Hepatocyte (in vitro differentiated cells): ENCODE measurements at regions not wholly inside any gene's neighbourhood (a gene's known extent, or its start where the extent isn't known, plus 50 kb on each side); places are given as distances from the start of the nearest gene placed in this dataset.

Experiments
- DNase-seq: peaks from one replicate; pipeline ENCODE4 v3.0.0-alpha.2; 2016; ENCODE audit warnings: low spot score
- H2AFZ ChIP-seq: fragments of 200-600 bp; sonication (generic); 2 replicates; pipeline ENCODE4 v1.6.0; 2016; ENCODE audit warnings: antibody characterized with exemption, mild to moderate bottlenecking
- H3K27ac ChIP-seq: fragments of 200-600 bp; sonication (generic); 2 replicates; pipeline ENCODE4 v1.5.1; 2016; ENCODE audit warnings: mild to moderate bottlenecking
- H3K27me3 ChIP-seq: fragments of 200-600 bp; sonication (generic); 2 replicates; pipeline ENCODE4 v1.6.1; 2016
- H3K36me3 ChIP-seq: fragments of 200-600 bp; sonication (generic); replicated peaks from 2 replicates; pipeline ENCODE4 v1.5.1; 2016; ENCODE audit warnings: low read depth; ENCODE audit not compliant: insufficient read depth
- H3K4me1 ChIP-seq: fragments of 200-600 bp; sonication (generic); 2 replicates; pipeline ENCODE4 v1.5.1; 2016; ENCODE audit warnings: mild to moderate bottlenecking, moderate library complexity; ENCODE audit not compliant: insufficient read depth
- H3K4me2 ChIP-seq: fragments of 200-600 bp; sonication (generic); 2 replicates; pipeline ENCODE4 v1.6.0; 2016
- H3K4me3 ChIP-seq: fragments of 200-600 bp; sonication (generic); 2 replicates; pipeline ENCODE4 v1.5.1; 2016; ENCODE audit warnings: mild to moderate bottlenecking
- H3K79me2 ChIP-seq: fragments of 200-600 bp; sonication (generic); 2 replicates; pipeline ENCODE4 v1.6.0; 2017; ENCODE audit warnings: mild to moderate bottlenecking
- H3K9me2 ChIP-seq: fragments of 200-600 bp; sonication (generic); replicated peaks from 2 replicates; pipeline ENCODE4 v1.6.0; 2017; ENCODE audit warnings: mild to moderate bottlenecking; ENCODE audit not compliant: insufficient read depth
- H3K9me3 ChIP-seq: fragments of 200-600 bp; sonication (generic); 2 replicates; pipeline ENCODE4 v1.5.1; 2016; ENCODE audit warnings: low read depth, mild to moderate bottlenecking
- H4K20me1 ChIP-seq: fragments of 200-600 bp; sonication (generic); 2 replicates; pipeline ENCODE4 v1.6.0; 2016; ENCODE audit warnings: mild to moderate bottlenecking; ENCODE audit not compliant: insufficient read depth, poor library complexity, severe bottlenecking
- EZH2 ChIP-seq: fragments of 200-600 bp; sonication (generic); IDR thresholded peaks from 2 replicates; pipeline ENCODE4 v1.6.1; 2016; ENCODE audit warnings: antibody characterized with exemption, mild to moderate bottlenecking, borderline replicate concordance
- EZH2phosphoT487 ChIP-seq: fragments of 200-600 bp; sonication (generic); IDR thresholded peaks from one replicate; pipeline ENCODE4 v1.6.1; 2018; ENCODE audit warnings: antibody characterized with exemption, mild to moderate bottlenecking, low read depth, moderate library complexity; ENCODE audit not compliant: unreplicated experiment, severe bottlenecking
- WGBS: methylation state at CpG from one replicate; pipeline ENCODE4 v1.1.6; 2016; ENCODE audit warnings: low lambda C conversion rate; ENCODE audit errors: missing lambda C conversion rate; 5-methylcytosine and 5-hydroxymethylcytosine counted together
- TF ChIP-seq, protein P1 (sequence below): fragments of 200-600 bp; sonication (generic); IDR thresholded peaks from 2 replicates; pipeline ENCODE4 v1.5.1; 2016; ENCODE audit warnings: antibody characterized with exemption, mild to moderate bottlenecking; ENCODE audit not compliant: poor library complexity

- Histone ChIP-seq H3K9me2 (no peaks in the 10 kb centered on the region), H3K27ac (no peak overlapping the region), H3K4me1 (no peaks in the 10 kb centered on the region), H3K4me2 (no peak overlapping the region), H3K79me2 (no peaks in the 10 kb centered on the region), H2AFZ (no peak overlapping the region), H4K20me1 (no peaks in the 10 kb centered on the region), H3K4me3 (no peak overlapping the region), H3K27me3 (no peaks in the 10 kb centered on the region), H3K9me3 (no peaks in the 10 kb centered on the region), H3K36me3 (no peaks in the 10 kb centered on the region)
- DNase-seq, result no peak
- TF ChIP-seq, protein P1, sequence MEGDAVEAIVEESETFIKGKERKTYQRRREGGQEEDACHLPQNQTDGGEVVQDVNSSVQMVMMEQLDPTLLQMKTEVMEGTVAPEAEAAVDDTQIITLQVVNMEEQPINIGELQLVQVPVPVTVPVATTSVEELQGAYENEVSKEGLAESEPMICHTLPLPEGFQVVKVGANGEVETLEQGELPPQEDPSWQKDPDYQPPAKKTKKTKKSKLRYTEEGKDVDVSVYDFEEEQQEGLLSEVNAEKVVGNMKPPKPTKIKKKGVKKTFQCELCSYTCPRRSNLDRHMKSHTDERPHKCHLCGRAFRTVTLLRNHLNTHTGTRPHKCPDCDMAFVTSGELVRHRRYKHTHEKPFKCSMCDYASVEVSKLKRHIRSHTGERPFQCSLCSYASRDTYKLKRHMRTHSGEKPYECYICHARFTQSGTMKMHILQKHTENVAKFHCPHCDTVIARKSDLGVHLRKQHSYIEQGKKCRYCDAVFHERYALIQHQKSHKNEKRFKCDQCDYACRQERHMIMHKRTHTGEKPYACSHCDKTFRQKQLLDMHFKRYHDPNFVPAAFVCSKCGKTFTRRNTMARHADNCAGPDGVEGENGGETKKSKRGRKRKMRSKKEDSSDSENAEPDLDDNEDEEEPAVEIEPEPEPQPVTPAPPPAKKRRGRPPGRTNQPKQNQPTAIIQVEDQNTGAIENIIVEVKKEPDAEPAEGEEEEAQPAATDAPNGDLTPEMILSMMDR, result no peak
- 58% methylated on average over 10 of the region's 10 CpGs for WGBS
Observed at GRCh38 chr11:45551191-45551713, 114.2 kb downstream of the CHST1 start.

DNA sequence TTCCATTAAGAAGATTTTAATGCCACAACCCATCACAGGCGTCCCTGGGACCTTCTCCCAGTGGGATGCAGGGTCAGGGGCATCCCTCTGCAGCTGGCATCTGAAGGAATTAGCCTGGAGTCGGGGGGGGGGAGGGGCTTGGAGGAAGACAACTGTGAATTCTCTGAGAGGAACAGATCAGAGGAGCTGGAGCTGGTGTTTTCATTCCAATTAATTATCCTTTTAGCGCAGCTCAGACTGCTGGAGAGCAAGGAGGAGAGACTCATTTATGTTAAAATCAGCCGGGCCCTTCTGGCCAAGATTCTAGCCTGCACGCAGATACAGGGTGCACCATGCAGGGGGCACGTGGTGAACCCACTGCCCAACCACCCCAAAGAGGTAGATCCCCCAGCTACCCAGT is 116.2 kb downstream of the CHST1 start:
- Histone ChIP-seq H3K79me2 (no peaks in the 10 kb centered on the region), H3K36me3 (no peaks in the 10 kb centered on the region), H4K20me1 (no peaks in the 10 kb centered on the region), H3K4me3 (no peak overlapping the region), H2AFZ (no peak overlapping the region), H3K9me2 (no peaks in the 10 kb centered on the region), H3K27me3 (no peaks in the 10 kb centered on the region), H3K27ac (no peak overlapping the region), H3K4me2 (no peak overlapping the region), H3K4me1 (no peaks in the 10 kb centered on the region), H3K9me3 (no peaks in the 10 kb centered on the region)
- DNase-seq, result no peak
- TF ChIP-seq EZH2phosphoT487, result no peak
- no peak for TF ChIP-seq EZH2
- TF ChIP-seq, protein P1, result no peak
- WGBS, result 81% methylated on average over 5 of the region's 6 CpGs

- no peak overlapping the region for H3K27ac ChIP-seq
- no peaks in the 10 kb centered on the region for H3K9me2 ChIP-seq
- H3K27me3 ChIP-seq, result no peaks in the 10 kb centered on the region
- no peak for DNase-seq
- 58% methylated on average over 3 of the region's 3 CpGs for WGBS
- no peaks in the 10 kb centered on the region for H3K9me3 ChIP-seq
- TF ChIP-seq EZH2phosphoT487 (no peak), EZH2 (no peak)
- TF ChIP-seq, protein P1, result no peak
- H4K20me1 ChIP-seq, result no peaks in the 10 kb centered on the region
- no peak overlapping the region for H3K4me3 ChIP-seq
- H3K36me3 ChIP-seq, result no peaks in the 10 kb centered on the region
- H2AFZ ChIP-seq, result no peak overlapping the region
- H3K4me1 ChIP-seq, result no peaks in the 10 kb centered on the region
- no peaks in the 10 kb centered on the region for H3K79me2 ChIP-seq
- no peak overlapping the region for H3K4me2 ChIP-seq
Observed at GRCh38 chr11:45546366-45546765, 119.1 kb downstream of the CHST1 start.

- TF ChIP-seq, protein P1, result no peak
- TF ChIP-seq EZH2, result no peak
- TF ChIP-seq EZH2phosphoT487, result no peak
- Histone ChIP-seq H3K36me3 (no peaks in the 10 kb centered on the region), H3K4me3 (no peak overlapping the region), H3K9me3 (no peaks in the 10 kb centered on the region), H3K27me3 (no peaks in the 10 kb centered on the region), H3K4me1 (no peaks in the 10 kb centered on the region), H4K20me1 (no peaks in the 10 kb centered on the region), H3K79me2 (no peaks in the 10 kb centered on the region), H3K4me2 (no peak overlapping the region), H3K27ac (no peak overlapping the region), H2AFZ (no peak overlapping the region), H3K9me2 (no peaks in the 10 kb centered on the region)
- WGBS, result 85% methylated on average over 4 of the region's 4 CpGs
- no peak for DNase-seq
Observed at GRCh38 chr11:45544826-45545225, 120.6 kb downstream of the CHST1 start.
